Heart left ventricle (tissue), 16 donors: ENCODE measurements at regions not wholly inside any gene's neighbourhood (a gene's known extent, or its start where the extent isn't known, plus 50 kb on each side); places are given as distances from the start of the nearest gene placed in this dataset.

ENCODE experiments used
- ATAC-seq, 4 donors: fragments of 200-7000 bp; cut with Tn5 transposase; one replicate each; pipeline ENCODE4 v1.9.1; 2020 to 2022; ENCODE audit warnings: moderate library complexity in 4 of 4, mild to moderate bottlenecking in 3 of 4, moderate number of reproducible peaks in 1 of 4
- DNase-seq, 5 donors: peaks; one replicate each; pipeline ENCODE4 v3.0.0-alpha.2; 2020
- H3K27ac ChIP-seq, 12 donors: fragments of 200-600 bp; sonication (generic) in 4 of 12; one replicate each; pipeline versions ENCODE4 v1.5.0 to v1.8.0; 2016 to 2022; ENCODE audit warnings: mild to moderate bottlenecking in 2 of 12
- H3K27me3 ChIP-seq, 9 donors: fragments of 200-600 bp; sonication (generic) in 2 of 9; one replicate each; pipeline versions ENCODE4 v1.5.1 to v1.8.0; 2016 to 2022; ENCODE audit warnings: mild to moderate bottlenecking in 3 of 9
- H3K36me3 ChIP-seq, 9 donors: fragments of 200-600 bp; sonication (generic) in 2 of 9; one replicate each; pipeline versions ENCODE4 v1.5.0 to v1.8.0; 2018 to 2022; ENCODE audit warnings: mild to moderate bottlenecking in 2 of 9
- H3K4me1 ChIP-seq, 12 donors: fragments of 200-600 bp; sonication (generic) in 4 of 12; one replicate each; pipeline versions ENCODE4 v1.5.0 to v1.8.0; 2016 to 2022; ENCODE audit warnings: mild to moderate bottlenecking in 3 of 12
- H3K4me3 ChIP-seq, 12 donors: fragments of 200-600 bp; sonication (generic) in 4 of 12; one replicate each; pipeline versions ENCODE4 v1.5.0 to v1.8.0; 2017 to 2022; ENCODE audit warnings: mild to moderate bottlenecking in 9 of 12, moderate library complexity in 4 of 12
- H3K9me3 ChIP-seq, 12 donors: fragments of 200-600 bp; sonication (generic) in 4 of 12; one replicate each; pipeline versions ENCODE4 v1.5.0 to v1.8.0; 2016 to 2022; ENCODE audit warnings: mild to moderate bottlenecking in 1 of 12
- CTCF ChIP-seq, 12 donors: fragments of 200-600 bp; sonication (generic) in 4 of 12; IDR thresholded peaks; one replicate each; pipeline versions ENCODE4 v1.5.0 to v1.8.0; 2018 to 2022; ENCODE audit warnings: antibody characterized with exemption in 12 of 12, mild to moderate bottlenecking in 5 of 12
- POLR2A ChIP-seq, 2 donors: fragments of 450-650 bp; IDR thresholded peaks; one replicate each; pipeline ENCODE4 v1.6.1; 2017; ENCODE audit warnings: antibody characterized with exemption in 2 of 2, mild to moderate bottlenecking in 2 of 2, moderate library complexity in 2 of 2
- WGBS, 4 donors: extraction: QIAGEN DNeasy Blood & Tissue Kit in 2 of 4; methylation state at CpG; one replicate each; pipeline versions ENCODE4 v1.1.5 to v1.1.7; 2013 to 2018; 5-methylcytosine and 5-hydroxymethylcytosine counted together
- intact Hi-C, 10 donors: fragments of 100-400 bp; cut with DNase I; formaldehyde crosslinking; loops; one replicate each; pipeline versions ENCODE4 v1.11.1 to v1.14.2; 2022
- donor health status: ischemic (EF 13 %, LVEDD 7.1; RV severe dilation, severe dysfunction).
- donor health status: healthy with polysubstance abuse.
- donor health status: DM: no; HTN: yes; CAD: no.
- donor health status: DM: no; HTN: no; CAD: no.
- donor health status: ischemic (EF 25% LVEDD 6.9; RV normal size, moderate dysfunction).
- donor health status: ischemic (EF 25% LVEDD 5.7; RV mildly dilated, moderate dysfunction).
- donor health status: healthy.
- donor health status: DM: yes; HTN: yes; CAD: no.
- donor health status: ischemic (EF 35%, LVEDD 5.7; RV mildly dilated, moderate dysfunction).
- donor health status: nonischemic (EF 11% LVEDD 7.7; RV severe dilation, severe dysfunction).
- donor health status: DM: yes; HTN: yes; CAD: no.
- donor health status: PGD.
- donor health status: ischemic (EF 29% LVEDD 5.4; RV normal size, mild dysfunction).
- donor health status: nonischemic (EF 23%, LVEDD 6.1; RV moderate dilation, normal function).

GRCh38 chr14:97366400-97366799 is 569.2 kb downstream of the VRK1 start:
- intact Hi-C loops: no loop called here
- H3K4me3 ChIP-seq: no peak overlapping the region
- no peaks in the 10 kb centered on the region for H3K36me3 ChIP-seq
- TF ChIP-seq CTCF (IDR thresholded peaks at IDR 0.05) (no peak), POLR2A (IDR thresholded peaks at IDR 0.05) (no peak)
- peaks cover 0 to 6% (median 0%) of the 10 kb centered on the region in 9 donors for H3K27me3 ChIP-seq
- no peaks in the 10 kb centered on the region for H3K4me1 ChIP-seq
- DNase-seq (no peak), ATAC-seq (no peak)
- WGBS, 4 donors: 29 to 39% (median 35%) methylated on average over 11 of the region's 11 CpGs
- peaks cover 0 to 7% (median 0%) of the 10 kb centered on the region in 12 donors for H3K9me3 ChIP-seq
- no peak overlapping the region for H3K27ac ChIP-seq

- no peak for TF ChIP-seq CTCF (IDR thresholded peaks at IDR 0.05)
- no peak for TF ChIP-seq POLR2A (IDR thresholded peaks at IDR 0.05)
- WGBS, 4 donors: 70 to 81% (median 75%) methylated on average over 4 to 6 of the region's 6 CpGs
- DNase-seq (no peak), ATAC-seq (no peak)
- H3K4me1 ChIP-seq: no peaks in the 10 kb centered on the region
- peaks cover 0 to 7% (median 0%) of the 10 kb centered on the region in 12 donors for H3K9me3 ChIP-seq
- intact Hi-C loops: no loop called here
- no peaks in the 10 kb centered on the region for H3K36me3 ChIP-seq
- H3K27me3 ChIP-seq: peaks cover 0 to 6% (median 0%) of the 10 kb centered on the region in 9 donors
- no peak overlapping the region for H3K4me3 ChIP-seq
- no peak overlapping the region for H3K27ac ChIP-seq
Measured at GRCh38 chr14:97367278-97367677, 570.1 kb downstream of the VRK1 start.

- no peak for TF ChIP-seq POLR2A (IDR thresholded peaks at IDR 0.05)
- no peak for TF ChIP-seq CTCF (IDR thresholded peaks at IDR 0.05)
- Histone ChIP-seq H3K4me3 (no peak overlapping the region), H3K27me3 (peaks cover 0 to 6% (median 0%) of the 10 kb centered on the region in 9 donors), H3K36me3 (no peaks in the 10 kb centered on the region), H3K27ac (no peak overlapping the region), H3K4me1 (no peaks in the 10 kb centered on the region), H3K9me3 (peaks cover 0 to 7% (median 0%) of the 10 kb centered on the region in 12 donors)
- 65 to 74% (median 68%) methylated on average over 7 of the region's 7 CpGs for WGBS, 4 donors
- intact Hi-C loops: no loop called here
- DNase-seq (no peak), ATAC-seq (no peak)
Measured at GRCh38 chr14:97368049-97368448, 570.9 kb downstream of the VRK1 start.

GRCh38 chr14:97368900-97369564 is 571.9 kb downstream of the VRK1 start:
- 75 to 84% (median 80%) methylated on average over 5 of the region's 5 CpGs for WGBS, 4 donors
- H3K4me1 ChIP-seq: no peaks in the 10 kb centered on the region
- ATAC-seq (no peak), DNase-seq (no peak)
- no peak overlapping the region for H3K4me3 ChIP-seq
- no peak overlapping the region for H3K27ac ChIP-seq
- H3K27me3 ChIP-seq: peaks cover 0 to 6% (median 0%) of the 10 kb centered on the region in 9 donors
- TF ChIP-seq CTCF (IDR thresholded peaks at IDR 0.05) (no peak), POLR2A (IDR thresholded peaks at IDR 0.05) (no peak)
- H3K36me3 ChIP-seq: no peaks in the 10 kb centered on the region
- peaks cover 0 to 7% (median 0%) of the 10 kb centered on the region in 12 donors for H3K9me3 ChIP-seq
- intact Hi-C loops: no loop called here
